SKM-1 treated with dmso at 0.1 percent for 144 hours (cell line): ENCODE measurements at regions not wholly inside any gene's neighbourhood (a gene's known extent, or its start where the extent isn't known, plus 50 kb on each side); places are given as distances from the start of the nearest gene placed in this dataset.
"Not testable (repeated sequence)": the region's sequence is repeated elsewhere in the genome, so short reads cannot be mapped to it uniquely, and the experiment has no call there.

Source experiments
- DNase-seq: peaks from one replicate; lab custom pipeline; 2025; ENCODE audit not compliant: unreplicated experiment; lab: John Stamatoyannopoulos, UW

DNA sequence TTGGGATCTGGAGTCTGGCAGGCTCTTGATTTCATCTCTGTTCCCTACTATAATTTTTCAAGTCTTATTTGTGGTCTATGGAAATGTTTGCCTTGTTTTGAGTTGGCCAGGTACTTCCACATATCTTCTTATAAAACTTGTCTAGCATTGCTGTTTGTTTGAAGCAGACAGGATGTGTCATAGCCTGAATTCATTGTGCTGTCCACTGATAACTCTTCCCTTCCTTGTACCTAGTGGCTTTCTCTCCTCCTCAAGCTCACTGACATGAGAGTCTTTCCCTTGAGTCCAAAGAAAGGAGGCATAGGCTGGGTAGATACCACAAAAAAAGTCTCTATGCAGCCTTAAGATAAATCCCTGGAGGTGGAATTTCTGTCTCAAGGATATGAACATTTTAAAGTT lies 59.2 kb upstream of the FAM241A start:
- no peak for DNase-seq

DNA sequence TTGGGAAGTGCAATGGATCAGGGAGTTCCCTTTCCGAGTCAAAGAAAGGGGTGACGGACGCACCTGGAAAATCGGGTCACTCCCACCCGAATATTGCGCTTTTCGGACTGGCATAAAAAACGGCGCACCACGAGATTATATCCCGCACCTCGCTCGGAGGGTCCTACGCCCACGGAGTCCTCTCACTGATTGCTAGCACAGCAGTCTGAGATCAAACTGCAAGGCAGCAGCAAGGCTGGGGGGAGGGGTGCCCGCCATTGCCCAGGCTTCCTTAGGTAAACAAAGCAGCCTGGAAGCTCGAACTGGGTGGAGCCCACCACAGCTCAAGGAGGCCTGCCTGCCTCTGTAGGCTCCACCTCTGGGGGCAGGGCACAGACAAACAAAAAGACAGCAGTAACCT lies 58.6 kb upstream of the FAM241A start:
- DNase-seq: not testable (repeated sequence)

DNA sequence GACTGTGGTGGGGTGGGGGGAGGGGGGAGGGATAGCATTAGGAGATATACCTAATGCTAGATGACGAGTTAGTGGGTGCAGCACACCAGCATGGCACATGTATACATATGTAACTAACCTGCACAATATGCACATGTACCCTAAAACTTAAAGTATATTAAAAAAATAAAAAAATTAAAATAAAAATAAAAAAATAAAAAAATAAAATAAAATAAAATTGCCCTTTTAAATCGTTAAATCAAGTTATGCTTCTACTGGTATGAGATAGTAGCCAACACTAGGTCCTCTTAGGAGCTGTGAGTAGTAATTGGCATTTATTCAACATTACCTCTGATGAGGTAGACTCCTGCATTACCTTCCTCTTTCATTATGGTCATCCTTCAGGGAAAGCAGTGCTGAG lies 52.9 kb upstream of the FAM241A start:
- not testable (repeated sequence) for DNase-seq

GRCh38 chr4:112093636-112094202 lies 51.5 kb upstream of the FAM241A start:
- DNase-seq: no peak

- DNase-seq: no peak
Measured at GRCh38 chr4:112094330-112094729, 50.9 kb upstream of the FAM241A start.
